ENCODE measurements at regions not wholly inside any gene's neighbourhood (a gene's known extent, or its start where the extent isn't known, plus 50 kb on each side); places are given as distances from the start of the nearest gene placed in this dataset.

DNA sequence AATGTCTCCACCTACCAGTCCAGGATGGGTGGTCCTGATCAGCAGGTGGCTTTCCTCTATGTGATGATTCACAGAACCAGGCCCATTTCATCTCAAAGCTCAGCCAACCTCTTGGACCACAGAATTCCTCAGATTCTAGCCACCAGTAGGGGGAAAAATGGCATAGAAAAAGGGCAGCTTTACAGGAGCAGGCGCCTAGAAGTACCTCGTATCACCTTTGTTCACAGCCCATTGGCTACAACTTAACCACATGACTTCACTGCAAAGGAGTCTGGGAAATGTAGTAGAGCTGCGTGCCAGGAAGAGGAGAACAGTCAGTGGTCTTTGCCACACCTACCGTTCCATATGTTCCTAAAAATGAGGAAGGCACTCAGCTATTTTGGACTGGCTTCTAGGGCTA, 62.8 kb upstream of the DTNA start:
- no peak for DNase-seq

DNA sequence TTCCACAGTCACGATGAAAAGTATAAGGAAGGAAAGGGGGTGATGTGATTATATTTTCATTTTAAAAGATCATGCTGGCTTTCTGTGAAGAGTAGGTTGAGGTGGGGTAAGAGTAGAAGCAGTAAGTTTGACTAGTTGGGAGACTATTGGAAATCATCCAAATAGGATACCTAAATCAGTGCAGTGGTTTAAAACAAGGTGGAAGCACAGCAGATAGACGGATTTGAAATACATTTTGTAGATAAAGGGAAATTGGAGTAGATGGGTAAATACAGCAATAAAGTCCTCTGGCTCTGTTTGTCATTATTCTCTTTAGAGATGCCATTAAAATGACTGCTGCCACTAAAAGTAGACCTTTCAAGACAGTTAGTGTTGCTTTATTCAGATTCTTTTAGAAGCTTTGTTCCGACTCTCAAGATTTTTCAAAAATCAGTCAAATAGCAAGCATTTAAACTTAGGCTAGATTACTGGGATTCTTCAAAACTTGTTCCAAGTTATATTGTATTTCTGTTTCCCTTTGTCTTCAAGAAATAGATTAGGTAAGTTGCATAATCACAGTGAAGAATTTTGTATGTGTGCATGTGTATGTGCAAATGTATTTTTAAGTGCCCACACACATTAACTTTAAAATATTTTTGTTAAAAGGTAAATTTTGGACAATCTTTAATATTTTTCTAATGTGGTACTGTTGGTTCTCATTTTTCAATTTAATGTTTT, 61.7 kb upstream of the DTNA start:
- DNase-seq = no peak

DNA sequence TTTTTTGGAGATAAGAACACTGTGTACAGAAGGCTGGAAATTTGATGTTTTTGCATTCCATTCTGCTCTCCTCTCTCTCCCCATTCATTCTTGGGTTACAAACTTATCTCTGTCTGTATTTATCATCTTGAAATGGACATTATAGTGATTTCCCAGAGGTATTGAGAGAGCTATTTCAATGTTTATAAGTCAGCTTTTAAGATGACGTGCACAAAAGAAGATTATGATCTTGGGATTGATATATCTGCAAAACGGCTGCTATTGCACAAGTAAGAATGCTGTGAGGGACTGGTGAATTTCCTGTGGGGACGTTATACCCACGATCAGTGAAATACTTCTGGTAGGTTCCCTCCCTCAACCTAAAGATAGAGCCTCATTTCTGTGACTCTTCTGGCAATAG, 61.0 kb upstream of the DTNA start:
- DNase-seq = peak; percentile 28

DNA sequence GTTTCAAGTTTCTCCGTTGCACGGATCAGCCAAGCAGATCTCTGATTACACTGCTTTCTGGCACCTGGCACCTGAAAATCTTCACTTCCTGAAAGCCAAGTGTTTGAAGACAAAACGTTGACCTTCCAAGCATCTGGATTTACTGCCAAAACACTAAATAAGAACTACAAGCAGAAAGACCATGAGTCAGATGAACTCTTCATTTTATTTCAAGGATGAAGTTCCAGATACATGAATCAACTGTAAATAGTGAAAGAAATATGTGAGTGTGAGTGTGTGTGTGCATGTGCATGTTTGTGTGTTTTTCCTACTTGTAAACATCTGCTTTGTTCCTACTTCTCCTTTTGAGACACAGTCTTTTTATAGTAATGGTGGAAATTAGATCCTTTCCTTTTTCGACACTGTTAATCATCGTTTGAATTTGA, 60.0 kb upstream of the DTNA start:
- peak; percentile 64 for DNase-seq

DNA sequence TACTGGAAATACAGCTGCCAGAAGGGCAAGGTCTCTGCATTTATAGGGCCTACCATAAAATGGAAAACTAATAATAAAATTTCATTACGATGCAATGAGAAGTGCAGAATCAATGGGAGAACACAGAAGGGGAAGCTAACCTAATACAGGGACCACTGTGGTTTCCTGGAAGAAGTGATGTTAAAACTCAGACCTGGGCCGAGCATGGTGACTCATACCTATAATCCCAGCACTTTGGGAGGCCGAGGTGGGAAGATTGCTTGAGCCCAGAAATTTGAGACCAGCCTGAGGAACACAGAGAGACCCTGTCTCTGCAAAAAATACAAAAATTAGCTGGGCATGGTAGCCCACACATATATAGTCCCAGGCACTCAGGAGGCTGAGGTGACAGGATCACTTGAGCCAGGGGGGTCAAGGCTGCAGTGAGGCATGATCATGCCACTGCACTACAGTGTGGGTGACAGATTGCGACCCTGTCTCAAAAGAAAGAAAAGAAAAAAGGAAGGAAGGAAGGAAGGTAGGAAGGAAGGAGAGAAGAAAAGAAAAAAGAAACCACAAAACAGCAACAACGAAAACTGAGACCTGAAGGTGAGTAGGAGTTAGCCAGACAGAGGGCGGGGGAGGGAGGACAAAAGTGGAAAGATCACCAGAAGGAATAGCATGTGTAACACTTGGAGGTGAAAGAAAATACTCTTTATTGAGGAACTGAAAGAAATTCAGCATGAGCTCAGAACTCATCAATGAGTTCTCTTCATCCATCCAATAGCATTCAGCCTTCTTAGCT, 58.3 kb upstream of the DTNA start:
- no peak for DNase-seq

DNA sequence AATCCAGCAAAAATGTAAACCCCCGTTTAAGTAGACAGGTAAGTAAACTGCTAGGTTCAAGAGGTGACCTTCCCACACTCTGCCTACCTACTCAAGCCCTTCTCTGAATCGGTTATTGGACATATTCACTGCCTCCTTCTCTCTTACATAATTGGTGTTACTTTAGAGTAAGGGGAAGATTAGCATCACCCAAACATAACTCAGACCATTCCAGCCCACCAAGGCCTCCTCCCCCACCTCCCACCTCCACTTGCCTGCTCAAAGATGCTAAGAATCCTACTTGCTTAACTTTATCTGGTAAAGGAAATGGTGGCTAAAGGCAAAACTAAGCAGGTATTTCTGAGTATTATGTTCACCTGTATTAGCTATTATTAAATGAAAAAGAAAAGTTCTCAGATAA, 55.0 kb upstream of the DTNA start:
- DNase-seq = no peak

DNA sequence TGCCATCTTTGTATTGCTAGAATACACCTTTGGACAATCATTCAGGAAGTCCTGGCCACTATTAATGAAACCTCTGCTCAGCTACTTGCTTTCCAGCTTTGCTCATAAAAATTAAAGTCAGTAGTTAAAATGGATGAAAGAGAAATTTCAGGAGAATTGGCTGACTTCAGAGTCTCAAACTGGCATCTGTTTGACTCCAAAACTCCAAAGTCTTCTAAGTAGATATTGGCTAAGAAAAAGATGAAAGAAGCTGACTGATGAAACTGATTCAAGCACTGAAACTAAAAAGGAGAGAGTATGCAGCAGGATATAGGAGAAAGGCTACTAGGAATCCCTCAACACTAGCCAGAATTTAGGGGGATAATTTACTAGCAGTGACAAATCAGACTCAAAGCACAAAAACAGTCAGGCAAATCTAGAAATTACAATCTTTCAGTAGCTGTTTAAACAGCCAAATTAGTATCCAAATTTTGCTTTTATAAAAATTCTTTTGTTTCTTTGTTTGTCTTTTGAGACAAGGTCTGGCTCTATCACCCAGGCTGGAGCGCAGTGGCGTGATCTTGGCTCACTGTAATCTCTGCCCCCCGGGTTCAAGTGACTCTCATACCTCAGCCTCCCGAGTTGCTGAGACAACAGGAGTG, 52.1 kb upstream of the DTNA start:
- DNase-seq = no peak

DNA sequence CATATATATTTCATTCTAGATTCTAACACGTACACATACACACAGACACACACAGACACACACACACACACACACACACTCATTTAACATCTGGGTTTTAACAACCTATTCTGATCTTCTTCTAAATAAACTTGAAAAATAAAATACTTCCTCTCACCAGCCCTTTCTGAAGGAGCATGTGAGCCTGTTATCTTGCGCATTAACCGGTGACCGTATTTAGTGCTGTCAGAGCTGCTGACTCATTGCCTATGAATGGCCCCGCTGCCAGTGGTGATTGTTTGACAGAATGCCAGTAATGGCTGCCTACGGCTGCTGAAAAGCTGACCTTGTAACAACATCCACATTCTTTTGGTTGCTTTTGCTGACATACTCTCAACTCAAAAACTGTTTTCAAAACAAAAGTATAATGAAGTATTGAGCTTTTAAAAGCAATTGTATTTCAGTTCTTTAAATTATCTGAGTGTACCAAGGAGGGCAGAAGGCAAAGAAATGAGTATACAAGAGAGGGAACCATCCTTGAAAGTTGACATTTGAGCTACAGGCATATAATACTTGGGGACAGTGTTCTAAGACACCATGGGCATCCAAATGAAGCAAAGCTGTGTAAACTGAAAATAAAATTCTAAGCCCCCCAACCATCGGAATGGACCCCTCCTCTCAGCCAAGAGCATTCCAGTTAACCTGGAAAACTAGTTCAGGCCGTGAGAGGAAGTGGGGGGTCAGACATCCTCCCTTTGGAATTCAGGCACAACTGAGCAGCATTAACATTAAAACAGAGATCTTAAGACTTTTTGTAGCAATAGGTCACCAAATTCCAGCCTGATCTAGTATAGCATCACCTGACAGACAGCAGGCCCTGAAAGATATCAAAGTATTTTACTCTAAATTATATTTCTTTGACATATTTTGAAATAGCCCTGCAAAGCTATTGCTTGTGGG, 50.2 kb upstream of the DTNA start:
- DNase-seq = peak; percentile 95

Measured in fibroblast of upper back skin (primary cell).